Adrenal gland (tissue), 5 donors: ENCODE measurements at regions not wholly inside any gene's neighbourhood (a gene's known extent, or its start where the extent isn't known, plus 50 kb on each side); places are given as distances from the start of the nearest gene placed in this dataset.

ENCODE experiments used
- POLR2A ChIP-seq, 2 donors: fragments of 450-650 bp; IDR thresholded peaks; one replicate each; pipeline ENCODE4 v1.6.1; 2017; ENCODE audit warnings: antibody characterized with exemption in 2 of 2, mild to moderate bottlenecking in 2 of 2, moderate library complexity in 1 of 2
- TF ChIP-seq, protein P1 (sequence below), 6 experiments: fragments of 450-650 bp in 4 of 6; fragments of 200-600 bp in 2 of 6; sonication (generic) in 1 of 6; IDR thresholded peaks; 1 replicate in 5 of 6; 2 replicates in 1 of 6; pipeline versions ENCODE4 v1.5.1 to v1.8.0; 2016 to 2021; ENCODE audit warnings: antibody characterized with exemption in 6 of 6, mild to moderate bottlenecking in 2 of 6, moderate library complexity in 1 of 6
- donor health status: DM: no; HTN: no; CAD: no.

DNA sequence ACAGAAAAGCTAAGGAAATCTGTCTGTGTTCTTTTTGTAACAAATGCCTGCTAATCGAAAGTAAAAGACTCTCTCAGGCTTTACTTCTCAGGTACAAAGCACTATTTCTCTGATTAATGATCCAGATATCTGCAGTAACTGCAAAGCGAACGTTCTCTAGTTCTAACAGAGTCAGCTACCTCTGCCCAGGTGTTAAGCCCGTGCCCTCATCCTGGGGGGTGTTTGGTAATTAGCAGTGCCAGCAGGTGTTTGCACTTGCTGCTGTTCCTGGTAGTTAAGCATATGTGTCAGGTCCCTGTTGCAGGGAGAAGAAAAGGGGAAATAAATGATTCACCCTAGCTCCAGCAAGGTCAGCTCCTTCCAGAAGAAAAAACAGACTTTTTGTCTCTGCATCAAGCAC, 58.8 kb upstream of the CRIM1 start:
- TF ChIP-seq, protein P1, sequence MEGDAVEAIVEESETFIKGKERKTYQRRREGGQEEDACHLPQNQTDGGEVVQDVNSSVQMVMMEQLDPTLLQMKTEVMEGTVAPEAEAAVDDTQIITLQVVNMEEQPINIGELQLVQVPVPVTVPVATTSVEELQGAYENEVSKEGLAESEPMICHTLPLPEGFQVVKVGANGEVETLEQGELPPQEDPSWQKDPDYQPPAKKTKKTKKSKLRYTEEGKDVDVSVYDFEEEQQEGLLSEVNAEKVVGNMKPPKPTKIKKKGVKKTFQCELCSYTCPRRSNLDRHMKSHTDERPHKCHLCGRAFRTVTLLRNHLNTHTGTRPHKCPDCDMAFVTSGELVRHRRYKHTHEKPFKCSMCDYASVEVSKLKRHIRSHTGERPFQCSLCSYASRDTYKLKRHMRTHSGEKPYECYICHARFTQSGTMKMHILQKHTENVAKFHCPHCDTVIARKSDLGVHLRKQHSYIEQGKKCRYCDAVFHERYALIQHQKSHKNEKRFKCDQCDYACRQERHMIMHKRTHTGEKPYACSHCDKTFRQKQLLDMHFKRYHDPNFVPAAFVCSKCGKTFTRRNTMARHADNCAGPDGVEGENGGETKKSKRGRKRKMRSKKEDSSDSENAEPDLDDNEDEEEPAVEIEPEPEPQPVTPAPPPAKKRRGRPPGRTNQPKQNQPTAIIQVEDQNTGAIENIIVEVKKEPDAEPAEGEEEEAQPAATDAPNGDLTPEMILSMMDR (IDR thresholded peaks at IDR 0.05) = no peak
- TF ChIP-seq POLR2A (IDR thresholded peaks at IDR 0.05) = no peak
